BJ (cell line): ENCODE measurements at regions not wholly inside any gene's neighbourhood (a gene's known extent, or its start where the extent isn't known, plus 50 kb on each side); places are given as distances from the start of the nearest gene placed in this dataset.

Source experiments
- CTCF ChIA-PET: fragments of 350-600 bp; formaldehyde crosslinking; extraction: SDS; loops from one replicate; lab custom pipeline; 2021; ENCODE audit warnings: antibody characterized with exemption, inconsistent platforms; lab: Yijun Ruan, JAX
- POLR2A ChIA-PET: fragments of 300-600 bp; sonication (Branson Sonifier 250); formaldehyde crosslinking; extraction: SDS; loops from one replicate; lab custom pipeline; 2021; ENCODE audit warnings: antibody characterized with exemption; lab: Charles Lee
- DNase-seq: peaks from one replicate; pipeline ENCODE4 v3.0.0-alpha.2; 2011; ENCODE audit warnings: low read depth
- H3K27me3 ChIP-seq: 2 replicates; pipeline ENCODE4 v1.6.0; 2011; ENCODE audit warnings: low read length; ENCODE audit not compliant: control insufficient read depth, insufficient read depth
- H3K36me3 ChIP-seq: 2 replicates; pipeline ENCODE4 v1.5.1; 2011; ENCODE audit warnings: low read length; ENCODE audit not compliant: control insufficient read depth, insufficient read depth
- H3K4me3 ChIP-seq: 2 replicates; pipeline ENCODE4 v1.5.1; 2011; ENCODE audit warnings: low read depth, mild to moderate bottlenecking, control low read depth, low read length
- TF ChIP-seq, protein P1 (sequence below): IDR thresholded peaks from 2 replicates; pipeline ENCODE4 v1.5.1; 2011; ENCODE audit warnings: low read depth, mild to moderate bottlenecking, control low read depth, inconsistent platforms, low read length, moderate library complexity; ENCODE audit not compliant: insufficient read depth

DNA sequence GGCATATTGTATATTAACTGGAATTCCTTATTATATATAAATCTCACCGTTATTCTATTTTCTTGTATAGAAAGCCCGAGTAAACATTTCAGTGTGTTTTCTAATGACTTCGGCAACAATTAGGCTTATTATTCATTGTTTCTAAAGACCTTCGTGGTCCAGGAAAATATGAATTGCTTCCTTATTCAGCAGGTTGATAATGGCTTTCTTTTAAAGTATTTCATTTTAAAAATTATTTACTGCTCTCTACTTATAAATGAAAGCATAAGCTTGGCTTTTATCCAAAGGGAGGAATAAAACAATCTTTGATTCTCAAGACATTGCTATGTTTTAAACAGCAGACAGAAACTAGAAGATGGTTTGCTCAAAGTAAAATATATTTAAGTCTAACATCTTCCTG is 198.4 kb upstream of the RGS18 start:
- ChIA-PET CTCF (no interaction called here), POLR2A (no interaction called here)
- Histone ChIP-seq H3K27me3 (no peaks in the 10 kb centered on the region), H3K36me3 (no peaks in the 10 kb centered on the region), H3K4me3 (no peak overlapping the region)
- TF ChIP-seq, protein P1, sequence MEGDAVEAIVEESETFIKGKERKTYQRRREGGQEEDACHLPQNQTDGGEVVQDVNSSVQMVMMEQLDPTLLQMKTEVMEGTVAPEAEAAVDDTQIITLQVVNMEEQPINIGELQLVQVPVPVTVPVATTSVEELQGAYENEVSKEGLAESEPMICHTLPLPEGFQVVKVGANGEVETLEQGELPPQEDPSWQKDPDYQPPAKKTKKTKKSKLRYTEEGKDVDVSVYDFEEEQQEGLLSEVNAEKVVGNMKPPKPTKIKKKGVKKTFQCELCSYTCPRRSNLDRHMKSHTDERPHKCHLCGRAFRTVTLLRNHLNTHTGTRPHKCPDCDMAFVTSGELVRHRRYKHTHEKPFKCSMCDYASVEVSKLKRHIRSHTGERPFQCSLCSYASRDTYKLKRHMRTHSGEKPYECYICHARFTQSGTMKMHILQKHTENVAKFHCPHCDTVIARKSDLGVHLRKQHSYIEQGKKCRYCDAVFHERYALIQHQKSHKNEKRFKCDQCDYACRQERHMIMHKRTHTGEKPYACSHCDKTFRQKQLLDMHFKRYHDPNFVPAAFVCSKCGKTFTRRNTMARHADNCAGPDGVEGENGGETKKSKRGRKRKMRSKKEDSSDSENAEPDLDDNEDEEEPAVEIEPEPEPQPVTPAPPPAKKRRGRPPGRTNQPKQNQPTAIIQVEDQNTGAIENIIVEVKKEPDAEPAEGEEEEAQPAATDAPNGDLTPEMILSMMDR = no peak
- DNase-seq = no peak

DNA sequence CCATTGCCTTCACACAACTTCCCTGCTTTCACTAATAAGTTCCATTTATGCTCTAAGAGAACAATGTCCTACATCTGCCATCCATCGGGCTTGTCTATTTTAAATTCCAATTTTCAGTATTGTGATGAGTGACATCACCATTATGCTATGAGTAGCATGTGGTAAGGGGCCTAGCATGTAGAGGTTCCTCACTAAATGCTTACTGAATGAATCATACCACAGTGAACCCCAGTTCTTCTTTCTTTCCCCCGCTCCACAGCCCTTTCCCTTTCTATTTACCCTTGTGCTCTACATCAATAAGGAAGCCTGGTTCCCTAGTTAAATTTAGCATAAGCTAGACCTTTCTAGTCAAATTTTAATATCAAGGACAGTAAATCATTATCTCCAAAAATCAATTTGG is 195.0 kb upstream of the RGS18 start:
- CTCF ChIA-PET = no interaction called here
- no peaks in the 10 kb centered on the region for H3K36me3 ChIP-seq
- DNase-seq = no peak
- H3K4me3 ChIP-seq = no peak overlapping the region
- POLR2A ChIA-PET = no interaction called here
- TF ChIP-seq, protein P1 = no peak
- H3K27me3 ChIP-seq = no peaks in the 10 kb centered on the region

DNA sequence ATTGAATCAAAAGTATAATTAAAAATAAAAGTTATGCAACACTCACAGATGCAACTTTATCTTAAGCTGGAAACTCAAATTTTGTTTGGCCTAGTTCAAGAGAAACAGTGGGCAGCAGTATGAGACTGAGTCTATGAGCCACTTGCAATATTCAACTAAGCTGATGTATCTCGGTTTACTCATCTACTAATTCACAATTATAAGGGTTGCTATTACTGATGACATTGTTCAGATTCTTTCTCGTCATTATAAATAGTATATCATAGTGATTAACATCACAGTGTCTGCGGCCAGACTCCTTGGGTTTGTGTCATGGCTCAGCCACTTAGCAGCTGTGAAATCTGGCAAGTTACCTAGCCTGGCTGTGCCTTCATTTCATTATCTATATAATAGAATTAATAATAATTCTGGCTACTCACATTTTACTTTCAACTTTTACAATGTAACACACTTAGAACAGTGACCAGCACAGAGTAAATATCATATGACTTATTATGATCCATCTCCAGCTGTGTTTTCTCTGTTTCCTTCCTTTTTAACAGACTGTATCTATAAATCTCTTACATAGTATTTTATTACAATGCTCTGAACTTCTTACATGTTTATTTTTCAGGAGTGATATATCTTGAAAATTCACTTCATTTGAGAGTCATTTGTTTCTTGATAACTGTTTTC is 194.3 kb upstream of the RGS18 start:
- H3K4me3 ChIP-seq = no peak overlapping the region
- ChIA-PET CTCF (interaction anchor here (1.0 kb wide), 1 partner anchor 10 kb away, joined by 3 read pairs; no protein-coding TSS in a partner anchor), POLR2A (no interaction called here)
- H3K27me3 ChIP-seq = no peaks in the 10 kb centered on the region
- DNase-seq = no peak
- TF ChIP-seq, protein P1 = no peak
- no peaks in the 10 kb centered on the region for H3K36me3 ChIP-seq

DNA sequence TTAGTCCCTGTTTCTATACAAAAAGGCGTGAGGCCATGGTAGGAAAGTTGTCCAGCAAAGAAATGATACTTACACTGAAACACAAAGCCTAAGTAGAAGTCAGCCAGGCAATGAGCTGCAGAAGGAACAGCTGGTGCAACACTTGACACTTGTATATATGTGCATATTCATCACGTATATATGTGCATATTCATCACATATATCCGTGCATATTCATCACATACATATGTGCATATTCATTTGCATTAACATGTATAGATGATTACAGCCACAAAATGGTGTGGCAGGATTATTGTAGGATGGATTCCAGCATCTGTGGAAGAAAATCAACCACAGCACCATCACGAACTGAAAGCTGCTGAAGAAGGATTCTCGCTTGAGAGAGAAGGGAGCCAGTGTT is 189.0 kb upstream of the RGS18 start:
- Histone ChIP-seq H3K4me3 (no peak overlapping the region), H3K27me3 (no peaks in the 10 kb centered on the region), H3K36me3 (no peaks in the 10 kb centered on the region)
- no peak for DNase-seq
- POLR2A ChIA-PET = no interaction called here
- TF ChIP-seq, protein P1 = no peak
- CTCF ChIA-PET = no interaction called here

DNA sequence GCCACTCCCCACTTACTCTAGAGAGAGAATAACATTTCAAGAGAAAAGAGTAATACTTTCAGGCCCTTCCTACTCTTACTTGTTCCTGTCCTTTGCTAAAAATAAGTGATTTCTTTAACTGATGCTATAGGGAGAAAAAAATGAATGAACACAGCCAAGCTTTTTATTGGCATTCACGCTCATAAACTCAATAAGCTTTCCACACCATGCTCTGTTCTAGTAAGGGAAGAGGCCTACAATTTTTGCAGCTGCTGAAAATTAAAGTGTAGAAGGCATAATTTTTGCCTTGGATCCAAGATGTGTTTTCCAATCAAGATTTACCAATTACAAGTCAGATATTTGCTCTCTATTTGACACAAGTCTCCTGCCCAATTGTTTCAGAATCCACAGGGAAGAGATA is 188.1 kb upstream of the RGS18 start:
- ChIA-PET CTCF (no interaction called here), POLR2A (no interaction called here)
- no peak for DNase-seq
- no peaks in the 10 kb centered on the region for H3K36me3 ChIP-seq
- TF ChIP-seq, protein P1 = no peak
- H3K4me3 ChIP-seq = no peak overlapping the region
- H3K27me3 ChIP-seq = no peaks in the 10 kb centered on the region
